Midbrain (tissue), 1 donor: ENCODE measurements at regions not wholly inside any gene's neighbourhood (a gene's known extent, or its start where the extent isn't known, plus 50 kb on each side); places are given as distances from the start of the nearest gene placed in this dataset.
"Not testable (repeated sequence)": the region's sequence is repeated elsewhere in the genome, so short reads cannot be mapped to it uniquely, and the experiment has no call there.

Experiments used
- DNase-seq: peaks from one replicate; lab custom pipeline; 2025; lab: John Stamatoyannopoulos, UW

- DNase-seq = no peak
Measured at GRCh38 chrX:25503826-25504225, 488.1 kb upstream of the ARX start.

GRCh38 chrX:25507801-25508200 is 492.0 kb upstream of the ARX start:
- no peak for DNase-seq

- no peak for DNase-seq
Measured at GRCh38 chrX:25519258-25519657, 503.5 kb upstream of the ARX start.

GRCh38 chrX:25522443-25523010 is 506.8 kb upstream of the ARX start:
- DNase-seq = not testable (repeated sequence)

- peak; percentile 50 for DNase-seq
Measured at GRCh38 chrX:25523574-25524540, 508.1 kb upstream of the ARX start.

GRCh38 chrX:25527156-25527555 is 511.4 kb upstream of the ARX start:
- no peak for DNase-seq

GRCh38 chrX:25527596-25527995 is 511.8 kb upstream of the ARX start:
- DNase-seq = no peak

GRCh38 chrX:25531096-25531495 is 515.3 kb upstream of the ARX start:
- DNase-seq = no peak

- DNase-seq = no peak
Measured at GRCh38 chrX:25534091-25534490, 518.3 kb upstream of the ARX start.

GRCh38 chrX:25536307-25536970 is 520.7 kb upstream of the ARX start:
- no peak for DNase-seq

GRCh38 chrX:25537699-25538098 is 521.9 kb upstream of the ARX start:
- no peak for DNase-seq

GRCh38 chrX:25544641-25545040 is 528.9 kb upstream of the ARX start:
- no peak for DNase-seq

- no peak for DNase-seq
Measured at GRCh38 chrX:25548811-25549210, 533.0 kb upstream of the ARX start.

- no peak for DNase-seq
Measured at GRCh38 chrX:25555521-25555920, 539.8 kb upstream of the ARX start.

- no peak for DNase-seq
Measured at GRCh38 chrX:25558137-25558536, 542.4 kb upstream of the ARX start.

- no peak for DNase-seq
Measured at GRCh38 chrX:25561190-25561589, 545.4 kb upstream of the ARX start.

GRCh38 chrX:25573631-25574030 is 557.9 kb upstream of the ARX start:
- no peak for DNase-seq

GRCh38 chrX:25596921-25597320 is 541.2 kb upstream of the MAGEB18 start:
- DNase-seq = no peak

GRCh38 chrX:25597551-25597950 is 540.6 kb upstream of the MAGEB18 start:
- DNase-seq = no peak

- no peak for DNase-seq
Measured at GRCh38 chrX:25599061-25599460, 539.1 kb upstream of the MAGEB18 start.

- no peak for DNase-seq
Measured at GRCh38 chrX:25600776-25601175, 537.4 kb upstream of the MAGEB18 start.

- no peak for DNase-seq
Measured at GRCh38 chrX:25601323-25601722, 536.8 kb upstream of the MAGEB18 start.

- DNase-seq = no peak
Measured at GRCh38 chrX:25618248-25618647, 519.9 kb upstream of the MAGEB18 start.
